HG02970 (cell line): ENCODE measurements at regions not wholly inside any gene's neighbourhood (a gene's known extent, or its start where the extent isn't known, plus 50 kb on each side); places are given as distances from the start of the nearest gene placed in this dataset.
"Not testable (repeated sequence)": the region's sequence is repeated elsewhere in the genome, so short reads cannot be mapped to it uniquely, and the experiment has no call there.

Source experiments
- ATAC-seq: cut with Tn5 transposase; IDR thresholded peaks from one replicate; pipeline ENCODE4 v1.9.1; 2021; ENCODE audit warnings: mild to moderate bottlenecking, moderate library complexity, moderate number of reproducible peaks; ENCODE audit not compliant: unreplicated experiment, low FRiP score

DNA sequence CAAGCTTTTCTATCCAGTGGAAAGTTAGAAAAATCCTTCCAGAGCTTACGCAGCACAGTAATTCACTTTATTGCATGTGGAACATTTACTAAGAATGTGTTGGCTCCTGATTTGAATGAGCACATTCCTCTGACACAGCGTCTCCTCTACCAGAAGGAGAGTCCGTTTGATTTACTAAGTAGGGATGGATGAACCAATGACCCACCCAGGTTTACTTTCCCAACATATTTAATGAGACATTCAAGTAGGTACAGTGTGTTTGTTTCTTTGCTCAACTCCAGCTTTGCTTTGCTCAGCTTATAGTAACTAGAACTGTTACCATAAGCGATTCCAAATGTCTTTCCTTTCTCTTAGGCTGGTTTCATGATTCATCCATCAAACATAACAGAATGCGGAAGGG is 161.7 kb downstream of the SMARCA1 start:
- ATAC-seq, result no peak

DNA sequence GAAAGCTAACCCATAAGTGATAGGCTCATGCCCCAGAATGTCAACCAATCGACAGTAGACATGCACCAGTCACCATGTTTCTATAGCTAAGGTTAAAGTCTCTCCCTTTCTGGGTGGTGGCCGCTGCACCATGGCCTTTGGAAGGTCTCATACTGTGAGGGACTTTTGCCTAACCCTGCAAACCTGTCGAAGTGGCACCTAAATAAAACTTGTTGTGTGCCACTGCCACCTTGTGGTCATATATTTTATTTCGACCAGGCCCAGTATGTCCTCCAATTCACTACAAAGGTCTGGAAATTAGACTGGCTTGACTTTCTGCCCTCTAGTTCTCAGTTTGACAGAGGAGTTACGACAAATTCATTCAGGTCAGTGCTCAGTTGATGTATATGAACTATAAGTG is 163.1 kb downstream of the SMARCA1 start:
- peak; percentile 81 for ATAC-seq

DNA sequence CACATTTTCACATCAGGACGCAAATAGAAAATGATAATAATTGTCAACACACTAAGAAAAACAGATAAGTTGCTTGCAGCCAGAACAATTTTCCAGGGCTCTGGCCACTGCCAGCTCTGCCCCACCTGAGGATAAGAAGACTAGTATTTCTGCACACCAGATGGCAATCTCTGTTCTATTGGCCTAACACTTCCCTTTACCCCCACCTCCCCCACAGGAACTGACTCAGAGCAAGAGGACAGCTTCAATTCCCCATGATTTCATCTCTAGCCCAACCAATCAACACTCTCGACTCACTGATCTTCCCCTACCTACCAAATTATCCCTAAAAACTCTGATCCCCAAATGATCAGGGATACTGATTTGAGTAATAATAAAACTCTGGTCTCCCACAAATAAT is 164.0 kb downstream of the SMARCA1 start:
- no peak for ATAC-seq

DNA sequence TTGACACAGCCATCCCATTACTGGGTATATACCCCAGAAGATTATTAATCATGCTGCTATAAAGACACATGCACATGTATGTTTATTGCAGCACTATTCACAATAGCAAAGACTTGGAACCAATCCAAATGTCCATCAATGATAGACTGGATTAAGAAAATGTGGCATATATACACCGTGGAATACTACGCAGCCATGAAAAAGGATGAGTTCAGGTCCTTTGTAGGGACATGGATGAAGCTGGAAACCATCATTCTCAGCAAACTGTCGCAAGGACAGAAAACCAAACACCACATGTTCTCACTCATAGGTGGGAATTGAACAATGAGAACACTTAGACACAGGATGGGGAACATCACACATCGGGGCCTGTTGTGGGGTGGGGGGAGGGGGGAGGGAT is 165.9 kb downstream of the SMARCA1 start:
- ATAC-seq, result not testable (repeated sequence)

DNA sequence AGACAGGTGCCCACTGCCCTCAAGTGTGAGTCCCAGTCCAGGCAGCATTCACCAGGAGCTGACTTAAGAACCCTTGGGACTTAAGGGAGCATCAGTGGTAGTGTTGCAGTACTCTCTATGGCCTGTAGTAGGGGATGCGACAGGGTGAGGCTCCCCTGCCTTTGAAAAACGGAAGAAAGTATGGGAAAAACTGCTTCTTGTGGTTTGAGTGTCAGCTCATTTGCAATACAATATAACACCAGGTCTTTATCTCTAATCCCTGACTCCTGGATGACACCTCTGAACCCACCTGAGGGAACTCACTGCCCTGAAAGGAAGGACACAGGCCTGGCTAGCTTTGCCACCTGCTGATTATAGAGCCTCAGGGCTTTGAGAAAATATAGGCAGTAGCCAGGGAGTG is 176.0 kb downstream of the SMARCA1 start:
- ATAC-seq, result no peak

DNA sequence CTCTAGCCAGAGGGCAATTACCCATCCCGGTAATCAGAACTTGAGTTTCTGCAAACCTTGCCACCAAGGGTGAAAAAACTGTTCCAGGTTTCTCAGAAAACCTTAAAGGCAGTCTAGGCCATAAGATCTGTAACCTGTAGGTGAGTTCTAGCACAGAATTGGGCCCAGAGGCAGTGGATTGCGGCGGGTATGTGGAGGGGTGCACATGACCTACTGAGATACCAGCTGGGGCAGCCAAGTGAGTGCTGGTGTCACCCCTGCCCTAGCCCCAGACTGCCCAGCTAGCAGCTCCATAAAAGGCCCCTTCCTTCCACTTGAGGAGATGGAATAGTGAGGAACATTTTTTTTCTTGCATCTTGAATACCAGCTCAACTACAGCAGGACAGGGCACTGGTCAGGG is 176.7 kb downstream of the SMARCA1 start:
- no peak for ATAC-seq

DNA sequence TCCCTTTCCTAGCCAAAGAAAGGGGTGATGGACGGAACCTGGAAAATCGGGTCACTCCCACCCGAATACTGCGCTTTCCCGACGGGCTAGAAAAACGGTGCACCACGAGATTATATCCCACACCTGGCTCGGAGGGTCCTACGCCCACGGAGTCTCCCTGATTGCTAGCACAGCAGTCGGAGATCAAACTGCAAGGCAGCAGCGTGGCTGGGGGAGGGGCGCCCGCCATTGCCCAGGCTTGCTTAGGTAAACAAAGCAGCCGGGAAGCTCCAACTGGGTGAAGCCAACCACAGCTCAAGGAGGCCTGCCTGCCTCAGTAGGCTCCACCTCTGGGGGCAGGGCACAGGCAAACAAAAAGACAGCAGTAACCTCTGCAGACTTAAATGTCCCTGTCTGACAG is 186.0 kb downstream of the SMARCA1 start:
- not testable (repeated sequence) for ATAC-seq

DNA sequence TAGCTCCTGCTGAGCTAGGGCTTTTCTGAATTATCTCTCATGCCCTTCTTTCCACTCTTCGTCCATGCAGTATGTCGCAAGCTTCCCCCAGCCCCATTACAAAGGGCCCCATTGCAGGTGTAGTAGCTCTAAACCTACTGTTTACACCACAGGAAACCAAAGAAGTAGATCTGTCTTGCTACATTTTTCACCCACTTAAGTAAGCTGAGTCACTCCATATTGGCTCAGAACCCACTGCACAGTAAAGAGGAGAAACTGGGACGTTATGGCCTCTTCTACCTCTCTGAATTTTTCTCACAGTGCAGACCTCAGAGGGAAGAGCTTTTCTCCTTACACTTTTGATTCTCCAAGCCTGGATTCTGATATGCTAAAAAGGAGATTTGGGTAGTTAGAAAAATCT is 200.2 kb downstream of the SMARCA1 start:
- no peak for ATAC-seq

DNA sequence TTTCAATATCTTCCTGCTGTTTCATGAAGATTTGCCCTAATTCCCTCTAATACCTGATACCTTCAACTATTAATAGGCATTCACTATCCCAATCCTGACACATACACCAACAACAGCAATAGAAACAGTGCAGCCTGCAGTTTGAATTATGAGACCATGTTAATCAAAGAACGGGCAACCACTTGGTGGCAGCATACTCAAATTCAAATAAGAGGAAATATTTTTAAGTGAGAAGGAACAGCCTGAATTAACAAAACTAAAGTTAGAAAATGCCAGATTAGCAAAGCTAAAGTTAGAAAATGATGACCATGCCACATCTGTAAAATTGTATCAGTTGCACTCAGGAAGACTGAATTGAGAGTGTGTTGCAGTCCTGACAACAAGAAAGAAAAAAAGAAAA is 204.9 kb downstream of the SMARCA1 start:
- no peak for ATAC-seq

DNA sequence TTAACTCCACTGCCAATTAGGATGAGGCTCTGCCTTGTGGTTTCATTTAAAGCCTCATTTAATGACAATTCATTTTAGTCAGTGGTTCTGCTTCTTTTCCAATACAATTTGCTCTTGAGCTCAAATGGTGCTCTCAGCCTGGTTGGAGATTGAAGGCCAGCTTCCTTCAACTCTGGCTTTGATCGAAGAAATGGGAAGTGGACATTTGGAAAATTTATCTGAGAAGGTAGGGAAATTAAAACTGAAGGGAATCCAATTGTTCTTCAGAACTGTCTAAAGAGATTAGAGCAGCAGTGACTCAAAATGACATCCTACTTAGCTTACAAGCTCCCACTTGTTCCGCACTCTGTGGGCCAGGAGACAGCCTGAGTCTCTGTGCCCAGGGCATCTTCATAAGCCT is 206.8 kb downstream of the SMARCA1 start:
- ATAC-seq, result no peak

DNA sequence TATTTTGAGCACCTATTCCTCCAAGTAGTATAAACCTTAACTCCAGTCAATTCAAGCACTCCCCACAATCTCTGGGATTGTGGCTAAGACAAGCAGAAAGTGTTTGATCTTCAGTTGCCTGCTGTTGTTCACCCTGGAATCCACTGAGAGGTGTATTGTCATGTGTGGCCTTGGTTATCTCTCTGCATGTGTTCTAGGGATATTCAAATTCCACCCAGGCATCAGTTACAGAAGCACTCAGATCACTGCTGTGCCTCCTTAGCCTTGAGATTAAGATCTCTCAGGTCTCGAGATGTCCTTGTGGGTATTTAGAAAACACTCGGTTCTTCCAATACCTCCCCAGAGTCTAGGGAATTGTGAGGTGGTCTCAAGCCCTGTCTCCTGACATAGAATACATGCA is 213.3 kb downstream of the SMARCA1 start:
- no peak for ATAC-seq

DNA sequence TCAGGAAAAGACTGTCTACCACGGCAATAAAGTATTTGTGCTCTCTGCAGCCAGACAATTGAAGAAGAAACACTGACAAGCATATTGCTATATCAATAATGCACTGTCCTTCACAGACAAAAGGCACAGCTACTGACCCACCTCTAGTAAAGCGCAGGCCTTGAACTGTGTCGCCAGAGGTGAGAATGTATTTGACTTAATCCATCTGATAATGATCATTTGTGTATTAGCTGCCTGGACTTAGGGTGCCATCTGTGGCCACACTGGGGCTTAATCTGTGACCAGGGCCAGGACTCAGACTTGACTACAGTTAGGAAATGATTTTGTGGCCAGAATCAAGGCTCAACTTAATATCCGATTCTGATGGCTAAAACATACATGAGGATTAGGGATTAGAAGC is 260.4 kb downstream of the SMARCA1 start:
- no peak for ATAC-seq

DNA sequence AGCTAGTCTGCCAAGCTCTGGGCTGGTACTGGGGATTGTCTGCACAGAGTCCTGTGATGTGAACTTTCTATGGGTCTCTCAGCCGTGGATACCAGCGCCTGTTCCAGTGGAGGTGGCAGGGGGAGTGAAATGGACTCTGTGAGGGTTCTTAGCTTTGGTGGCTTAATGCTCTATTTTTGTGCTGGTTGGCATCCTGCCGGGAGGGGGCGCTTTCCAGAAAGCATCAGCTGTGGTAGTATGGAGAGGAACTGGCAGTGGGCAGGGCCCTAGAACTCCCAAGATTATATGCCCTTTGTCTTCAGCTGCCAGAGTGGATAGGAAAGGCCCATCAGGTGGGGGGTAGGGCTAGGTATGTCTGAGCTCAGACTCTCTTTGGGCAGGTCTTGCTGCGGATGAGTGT is 267.8 kb downstream of the SMARCA1 start:
- not testable (repeated sequence) for ATAC-seq

DNA sequence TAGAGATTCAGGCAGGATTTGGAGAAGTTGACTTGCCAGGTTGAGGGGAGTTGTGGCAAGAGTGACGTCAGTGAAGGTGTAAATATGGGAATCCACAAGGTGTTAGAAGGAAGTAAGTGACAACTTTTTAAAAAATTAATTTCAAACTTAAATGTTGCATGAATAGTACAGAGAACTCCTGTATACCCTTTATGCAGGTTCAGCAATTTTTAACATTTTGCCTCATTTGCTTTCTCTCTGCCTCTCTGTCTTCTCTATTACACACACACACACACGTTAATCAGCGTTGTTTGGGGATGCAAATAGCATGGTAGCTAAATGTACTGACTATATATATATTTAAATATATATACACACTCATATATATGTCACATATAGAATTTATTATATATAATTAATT is 273.7 kb downstream of the SMARCA1 start:
- no peak for ATAC-seq

DNA sequence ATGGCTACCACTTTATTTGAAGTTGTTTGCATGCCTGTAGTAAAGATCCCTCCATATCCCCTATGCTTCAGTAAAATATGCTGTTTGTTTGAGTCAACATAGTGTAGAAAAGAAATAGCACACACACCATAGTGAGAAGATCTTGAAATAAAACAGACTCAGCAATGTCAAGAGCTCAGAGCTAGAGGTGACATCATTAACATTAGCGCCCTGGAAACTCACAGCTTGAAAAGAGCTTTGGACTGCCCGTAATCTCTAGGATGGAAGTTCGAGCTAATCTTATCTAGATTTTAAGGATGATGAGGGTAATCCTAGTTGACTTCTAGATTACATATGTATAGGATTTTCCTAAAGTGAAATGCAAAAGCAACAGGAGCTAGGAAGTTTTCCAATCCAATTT is 275.6 kb downstream of the SMARCA1 start:
- ATAC-seq, result no peak

DNA sequence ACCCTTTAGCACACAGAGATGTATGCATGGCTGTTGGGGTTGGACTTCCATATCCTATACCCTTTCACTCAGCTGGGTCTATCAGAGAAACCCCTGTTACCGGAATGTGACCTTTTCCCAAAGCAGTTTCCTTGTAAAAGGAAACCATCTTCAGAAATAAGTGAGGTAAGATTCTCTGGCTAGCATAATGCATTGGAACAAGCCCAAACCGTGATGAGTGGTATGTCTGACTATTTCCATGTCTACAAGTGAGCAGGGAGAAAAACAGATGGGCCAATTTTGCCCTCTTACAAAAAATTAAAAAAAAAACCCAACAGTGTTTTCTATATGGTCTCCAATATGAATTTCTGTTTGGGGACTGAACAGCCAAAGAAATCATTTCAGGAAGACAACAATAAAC is 283.9 kb downstream of the SMARCA1 start:
- ATAC-seq, result no peak

DNA sequence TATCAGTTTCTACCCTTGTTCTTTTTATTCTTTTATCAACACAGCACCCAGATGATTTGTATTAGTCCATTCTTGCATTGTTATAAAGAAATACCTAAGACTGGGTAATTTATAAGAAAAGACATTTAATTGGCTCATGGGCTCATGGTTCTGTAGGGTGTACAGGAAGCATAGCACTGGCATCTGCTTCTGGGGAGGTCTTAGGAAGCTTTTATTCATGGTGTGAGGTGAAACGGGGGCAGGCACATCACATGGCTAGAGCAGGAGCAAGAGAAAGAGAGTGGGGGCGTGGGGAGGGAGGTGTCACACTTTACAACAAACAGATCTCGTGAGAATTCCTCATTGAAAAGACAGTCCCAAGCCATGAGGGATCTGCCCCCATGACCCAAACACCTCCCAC is 285.3 kb downstream of the SMARCA1 start:
- ATAC-seq, result no peak

DNA sequence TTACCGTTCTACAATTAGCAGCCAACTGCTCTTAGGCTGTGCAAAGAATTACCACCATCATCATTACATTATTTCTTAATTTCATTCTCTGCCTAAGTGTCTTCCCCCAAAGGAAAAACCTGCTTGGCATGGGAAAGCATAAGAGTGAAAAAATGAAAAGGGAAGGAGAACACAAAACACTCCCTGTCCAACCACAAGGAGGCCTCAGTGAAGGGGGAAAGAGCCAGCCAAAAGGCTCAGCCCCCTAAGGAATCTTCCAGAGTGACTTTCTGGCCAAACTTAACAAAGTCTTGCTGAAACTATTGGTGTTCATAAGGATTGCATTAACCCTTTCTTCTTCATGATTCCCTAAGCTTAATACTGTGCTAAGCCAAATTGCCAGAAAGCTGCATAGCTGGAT is 287.4 kb downstream of the SMARCA1 start:
- no peak for ATAC-seq

DNA sequence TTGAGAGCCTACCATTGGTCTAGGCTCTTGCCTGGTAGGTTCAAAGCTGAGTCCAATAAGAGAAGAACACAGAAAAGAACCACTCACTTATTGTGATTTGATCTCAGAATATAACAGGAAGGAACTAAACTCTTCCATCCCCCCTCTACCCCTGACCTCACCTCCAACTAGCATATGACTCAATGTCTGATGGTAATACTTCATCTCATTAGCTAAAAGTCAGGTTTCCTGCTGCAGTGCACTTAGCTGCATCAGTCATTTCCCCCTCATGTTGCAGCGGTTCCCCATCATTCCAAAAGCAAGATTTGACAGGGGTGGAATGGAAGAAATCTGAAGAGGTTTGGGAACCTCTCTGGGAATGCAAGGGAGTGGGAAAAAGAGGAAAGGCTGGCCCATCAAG is 289.5 kb downstream of the SMARCA1 start:
- ATAC-seq, result no peak

DNA sequence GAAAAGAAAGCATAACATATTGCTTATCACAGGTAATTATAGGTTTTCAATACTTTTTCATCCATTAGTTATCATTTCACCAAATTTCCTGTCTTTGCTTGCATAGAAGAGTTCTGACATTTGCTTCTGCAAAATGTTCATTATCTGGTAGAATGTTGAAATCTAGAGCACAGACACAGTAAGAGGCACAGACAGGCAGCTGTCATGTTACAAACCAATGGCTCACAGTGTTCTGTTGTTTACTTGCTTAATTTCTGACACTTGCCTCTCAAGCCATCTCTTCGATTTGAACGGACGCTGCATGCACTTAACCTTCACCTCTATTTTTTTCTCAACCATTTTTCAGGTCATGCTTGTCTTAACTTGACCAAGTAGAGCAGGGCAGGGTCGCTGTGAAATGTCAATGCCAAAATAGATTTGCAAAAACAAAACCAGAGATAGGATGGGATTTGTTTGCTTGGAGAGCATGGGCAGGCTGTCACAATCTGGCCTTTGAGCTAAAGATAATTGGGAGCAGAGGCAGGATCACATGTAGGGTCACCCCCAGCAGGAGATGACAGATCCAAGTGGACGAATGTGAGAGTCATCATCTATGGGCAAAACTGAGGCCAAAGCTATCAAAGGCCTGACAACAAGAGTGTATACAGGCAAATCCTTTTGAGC is 292.3 kb downstream of the SMARCA1 start:
- ATAC-seq, result no peak

DNA sequence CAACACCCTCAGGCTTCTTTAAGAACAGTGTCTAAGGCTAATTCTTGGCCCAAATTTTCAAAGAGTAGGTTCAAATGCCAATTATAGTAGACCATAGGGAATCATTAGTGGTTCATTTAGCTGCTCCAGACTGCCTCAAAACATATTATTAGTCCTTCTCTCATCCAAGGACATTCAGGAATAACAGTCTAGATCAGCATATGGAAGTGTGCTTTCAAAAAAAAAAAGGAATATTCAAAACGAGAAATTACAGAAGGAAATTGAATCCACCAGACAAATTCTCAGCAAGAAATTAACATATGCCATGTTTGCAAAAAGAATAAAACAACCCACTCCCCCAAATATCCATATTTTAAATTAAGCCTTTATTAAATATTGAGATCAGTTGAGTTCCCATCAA is 293.1 kb downstream of the SMARCA1 start:
- ATAC-seq, result no peak

DNA sequence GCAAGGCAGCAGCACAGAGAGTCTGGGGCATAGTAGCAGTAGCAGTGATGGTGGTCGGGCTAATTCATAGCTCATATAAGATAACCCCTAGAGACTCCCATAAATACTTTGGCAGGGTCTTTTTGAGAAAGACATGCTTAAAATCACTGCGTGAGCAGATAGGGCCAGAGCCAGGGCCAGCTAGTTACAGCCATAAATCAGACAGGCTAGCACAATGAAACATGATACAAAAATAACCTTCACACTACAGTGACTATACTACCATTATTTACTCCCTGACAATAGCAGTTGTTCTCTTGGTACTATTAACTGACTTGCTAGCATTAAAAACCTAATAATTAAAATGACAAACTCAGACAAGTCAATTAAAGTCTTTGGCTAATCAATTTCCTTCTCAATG is 295.9 kb downstream of the SMARCA1 start:
- no peak for ATAC-seq

DNA sequence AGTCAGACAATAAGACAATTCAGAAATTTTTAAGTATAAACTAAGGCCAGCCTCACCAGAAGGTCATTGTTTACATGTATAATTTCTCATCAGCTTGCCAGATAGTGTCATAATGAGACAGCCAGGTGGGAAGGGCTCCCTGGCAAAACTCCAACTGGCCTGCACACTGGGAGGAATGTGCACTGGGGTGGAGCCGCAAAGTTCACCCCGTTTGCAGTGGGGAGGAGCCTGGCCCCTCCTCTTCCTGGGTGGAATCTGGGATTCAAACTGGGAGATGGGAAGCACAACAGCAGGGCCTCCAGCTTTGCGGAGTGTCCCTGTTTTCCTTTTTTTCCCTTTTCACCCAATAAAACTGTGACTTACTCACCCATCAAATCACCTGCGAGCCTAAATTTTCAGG is 329.9 kb downstream of the SMARCA1 start:
- no peak for ATAC-seq
